Neural progenitor cell (in vitro differentiated cells): ENCODE measurements at regions not wholly inside any gene's neighbourhood (a gene's known extent, or its start where the extent isn't known, plus 50 kb on each side); places are given as distances from the start of the nearest gene placed in this dataset.

Experiments
- DNase-seq: peaks from one replicate; pipeline ENCODE4 v3.0.0-alpha.2; 2016; ENCODE audit warnings: low spot score
- H2AFZ ChIP-seq: fragments of 200-600 bp; sonication (generic); replicated peaks from 2 replicates; pipeline ENCODE4 v1.6.1; 2016; ENCODE audit warnings: antibody characterized with exemption
- H3F3A ChIP-seq: fragments of 200-600 bp; sonication (generic); 2 replicates; pipeline ENCODE4 v1.6.1; 2016; ENCODE audit warnings: antibody characterized with exemption, low read depth
- H3K27ac ChIP-seq: fragments of 200-600 bp; sonication (generic); 2 replicates; pipeline ENCODE4 v1.5.1; 2016; ENCODE audit warnings: mild to moderate bottlenecking
- H3K27me3 ChIP-seq: fragments of 200-600 bp; sonication (generic); 2 replicates; pipeline ENCODE4 v1.6.1; 2016; ENCODE audit warnings: mild to moderate bottlenecking, moderate library complexity
- H3K36me3 ChIP-seq: fragments of 200-600 bp; sonication (generic); 2 replicates; pipeline ENCODE4 v1.5.1; 2016
- H3K4me1 ChIP-seq: fragments of 200-600 bp; sonication (generic); 2 replicates; pipeline ENCODE4 v1.6.1; 2016; ENCODE audit warnings: mixed run types
- H3K4me2 ChIP-seq: fragments of 200-600 bp; sonication (generic); 2 replicates; pipeline ENCODE4 v1.6.1; 2016
- H3K4me3 ChIP-seq: fragments of 200-600 bp; sonication (generic); 2 replicates; pipeline ENCODE4 v1.5.1; 2016
- H3K79me2 ChIP-seq: fragments of 200-600 bp; sonication (generic); 2 replicates; pipeline ENCODE4 v1.6.1; 2016; ENCODE audit warnings: low read depth
- H3K9ac ChIP-seq: fragments of 200-600 bp; sonication (generic); 2 replicates; pipeline ENCODE4 v1.6.1; 2016
- H3K9me3 ChIP-seq: fragments of 200-600 bp; sonication (generic); 2 replicates; pipeline ENCODE4 v1.5.1; 2016; ENCODE audit warnings: low read depth
- H4K20me1 ChIP-seq: fragments of 200-600 bp; sonication (generic); 2 replicates; pipeline ENCODE4 v1.6.1; 2016; ENCODE audit warnings: low read depth
- H3K27ac Mint-ChIP-seq: 3 replicates; pipeline ENCODE4 v1.8.0; 2021; ENCODE audit warnings: mixed read lengths
- H3K27me3 Mint-ChIP-seq: 2 replicates; pipeline ENCODE4 v1.8.0; 2022; ENCODE audit warnings: low read depth, mild to moderate bottlenecking, inconsistent platforms, moderate library complexity, mixed read lengths; ENCODE audit not compliant: insufficient read depth
- H3K36me3 Mint-ChIP-seq: 3 replicates; pipeline ENCODE4 v1.8.0; 2021; ENCODE audit warnings: mixed read lengths
- H3K4me1 Mint-ChIP-seq: 3 replicates; pipeline ENCODE4 v1.8.0; 2021; ENCODE audit warnings: mixed read lengths
- H3K4me3 Mint-ChIP-seq: 3 replicates; pipeline ENCODE4 v1.8.0; 2021; ENCODE audit warnings: mild to moderate bottlenecking, moderate library complexity, mixed read lengths
- H3K9me3 Mint-ChIP-seq: 3 replicates; pipeline ENCODE4 v1.8.0; 2020; ENCODE audit warnings: mixed read lengths
- CTCF ChIP-seq: fragments of 200-600 bp; sonication (generic); IDR thresholded peaks from 2 replicates; pipeline ENCODE4 v1.5.1; 2017; ENCODE audit warnings: antibody characterized with exemption, mild to moderate bottlenecking
- EZH2 ChIP-seq: fragments of 200-600 bp; sonication (generic); IDR thresholded peaks from 2 replicates; pipeline ENCODE4 v1.6.1; 2017; ENCODE audit warnings: antibody characterized with exemption, mild to moderate bottlenecking, moderate library complexity
- EZH2phosphoT487 ChIP-seq: fragments of 200-600 bp; sonication (generic); IDR thresholded peaks from 2 replicates; pipeline ENCODE4 v1.6.1; 2017; ENCODE audit warnings: antibody characterized with exemption

- no peak for DNase-seq
- H3K27me3 Mint-ChIP-seq = peaks cover 5% of the 10 kb centered on the region
- H3K4me1 Mint-ChIP-seq = peaks cover 52% of the 10 kb centered on the region
- H3K9me3 Mint-ChIP-seq = peaks cover 9% of the 10 kb centered on the region
- H3K27ac Mint-ChIP-seq = peak overlapping the region; percentile 93
- Histone ChIP-seq H3F3A (peaks cover 37% of the 10 kb centered on the region), H3K36me3 (no peaks in the 10 kb centered on the region), H3K4me2 (peak overlapping the region; percentile 59), H4K20me1 (no peaks in the 10 kb centered on the region), H3K9me3 (no peaks in the 10 kb centered on the region), H3K27me3 (no peaks in the 10 kb centered on the region), H3K9ac (no peak overlapping the region), H3K4me3 (no peak overlapping the region), H3K79me2 (no peaks in the 10 kb centered on the region), H2AFZ (no peak overlapping the region), H3K4me1 (peaks cover 55% of the 10 kb centered on the region), H3K27ac (peak overlapping the region; percentile 94)
- no peak overlapping the region for H3K4me3 Mint-ChIP-seq
- TF ChIP-seq EZH2 (no peak), CTCF (no peak), EZH2phosphoT487 (no peak)
- H3K36me3 Mint-ChIP-seq = peaks cover 8% of the 10 kb centered on the region
These were observed 150.2 kb upstream of the CACNA2D1 start for GRCh38 chr7:82593780-82594179.

- no peak overlapping the region for H2AFZ ChIP-seq
- no peak for DNase-seq
- H3K9me3 ChIP-seq = no peaks in the 10 kb centered on the region
- H3K4me3 ChIP-seq = no peak overlapping the region
- no peak overlapping the region for H3K27ac ChIP-seq
- H3K27me3 ChIP-seq = no peaks in the 10 kb centered on the region
- Mint-ChIP-seq H3K27me3 (peaks cover 5% of the 10 kb centered on the region), H3K4me1 (peaks cover 45% of the 10 kb centered on the region), H3K36me3 (peaks cover 8% of the 10 kb centered on the region), H3K4me3 (no peak overlapping the region), H3K27ac (no peak overlapping the region), H3K9me3 (peaks cover 10% of the 10 kb centered on the region)
- H3F3A ChIP-seq = peaks cover 37% of the 10 kb centered on the region
- TF ChIP-seq CTCF (no peak), EZH2 (no peak), EZH2phosphoT487 (no peak)
- no peaks in the 10 kb centered on the region for H4K20me1 ChIP-seq
- H3K9ac ChIP-seq = no peak overlapping the region
- H3K4me2 ChIP-seq = no peak overlapping the region
- peaks cover 49% of the 10 kb centered on the region for H3K4me1 ChIP-seq
- H3K79me2 ChIP-seq = no peaks in the 10 kb centered on the region
- H3K36me3 ChIP-seq = no peaks in the 10 kb centered on the region
These were observed 148.8 kb upstream of the CACNA2D1 start for GRCh38 chr7:82592416-82592815.

GRCh38 chr7:82579047-82579446 is 135.5 kb upstream of the CACNA2D1 start:
- Histone ChIP-seq H3K4me2 (no peak overlapping the region), H3K79me2 (no peaks in the 10 kb centered on the region), H3K36me3 (no peaks in the 10 kb centered on the region), H2AFZ (peak overlapping the region; percentile 82), H3K9ac (no peak overlapping the region), H3K4me1 (no peaks in the 10 kb centered on the region), H3F3A (no peaks in the 10 kb centered on the region), H3K27me3 (no peaks in the 10 kb centered on the region), H4K20me1 (no peaks in the 10 kb centered on the region), H3K4me3 (no peak overlapping the region), H3K27ac (no peak overlapping the region), H3K9me3 (no peaks in the 10 kb centered on the region)
- peaks cover 2% of the 10 kb centered on the region for H3K27me3 Mint-ChIP-seq
- no peak overlapping the region for H3K27ac Mint-ChIP-seq
- DNase-seq = no peak
- H3K4me3 Mint-ChIP-seq = no peak overlapping the region
- no peaks in the 10 kb centered on the region for H3K4me1 Mint-ChIP-seq
- H3K36me3 Mint-ChIP-seq = peaks cover 1% of the 10 kb centered on the region
- TF ChIP-seq EZH2 (no peak), CTCF (no peak), EZH2phosphoT487 (no peak)
- peaks cover 26% of the 10 kb centered on the region for H3K9me3 Mint-ChIP-seq
